ENCODE measurements at regions not wholly inside any gene's neighbourhood (a gene's known extent, or its start where the extent isn't known, plus 50 kb on each side); places are given as distances from the start of the nearest gene placed in this dataset.

GRCh38 chr21:15557925-15558324 lies 171.9 kb upstream of the USP25 start:
- Histone ChIP-seq H3K27ac (no peak overlapping the region), H3K4me3 (no peak overlapping the region), H3K4me1 (replicated peaks in 1 of 2) (no peaks in the 10 kb centered on the region)
- WGBS, 10 experiments = 57 to 100% (median 77%) methylated on average over 1 to 4 of the region's 4 CpGs; no CpG with 5 or more reads in 5 of the 10 experiments
- ATAC-seq (replicated peaks in 6 of 8) = peak in 4 of 8 experiments; percentile 22 to 67 (median 56)
- in situ Hi-C loops (cut with MboI; ENCODE audit: low pct_unique_long_range_greater_than_20kb in 2 of 9, low sequenced_read_pairs in 9 of 9, unreplicated experiment in 9 of 9) = no loop called here

GRCh38 chr21:15558884-15559283 lies 170.9 kb upstream of the USP25 start:
- Histone ChIP-seq H3K27ac (no peak overlapping the region), H3K4me1 (replicated peaks in 1 of 2) (no peaks in the 10 kb centered on the region), H3K4me3 (no peak overlapping the region)
- in situ Hi-C loops (cut with MboI; ENCODE audit: low pct_unique_long_range_greater_than_20kb in 2 of 9, low sequenced_read_pairs in 9 of 9, unreplicated experiment in 9 of 9) = no loop called here
- 40 to 100% (median 78%) methylated on average over 1 of the region's 1 CpG; no CpG with 5 or more reads in 4 of the 10 experiments for WGBS, 10 experiments
- no peak for ATAC-seq (replicated peaks in 6 of 8)

DNA sequence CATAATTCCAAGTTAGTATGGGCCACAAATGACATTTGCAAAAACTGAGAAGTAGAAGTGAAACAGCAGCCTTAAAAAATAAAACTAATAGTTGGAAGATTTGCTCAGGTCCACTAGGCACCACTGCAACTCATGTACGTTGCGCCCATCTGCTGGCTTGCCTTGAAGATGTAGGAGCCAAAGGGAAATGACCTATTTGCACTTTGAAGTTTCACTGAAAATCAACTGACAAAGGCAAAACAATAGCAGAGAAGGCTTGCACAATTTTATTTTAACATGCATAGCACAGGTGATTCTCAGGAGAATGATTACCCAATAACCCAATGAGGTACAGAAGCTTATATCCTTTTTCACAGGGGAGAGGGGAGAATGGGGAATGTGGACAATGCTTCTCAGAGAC lies 170.1 kb upstream of the USP25 start:
- no peaks in the 10 kb centered on the region for H3K4me1 ChIP-seq (replicated peaks in 1 of 2)
- H3K4me3 ChIP-seq = no peak overlapping the region
- in situ Hi-C loops (cut with MboI; ENCODE audit: low pct_unique_long_range_greater_than_20kb in 2 of 9, low sequenced_read_pairs in 9 of 9, unreplicated experiment in 9 of 9) = no loop called here
- no peak overlapping the region for H3K27ac ChIP-seq
- ATAC-seq (replicated peaks in 6 of 8) = no peak
- WGBS, 10 experiments = 80 to 100% (median 100%) methylated on average over 1 to 2 of the region's 2 CpGs; no CpG with 5 or more reads in 1 of the 10 experiments

DNA sequence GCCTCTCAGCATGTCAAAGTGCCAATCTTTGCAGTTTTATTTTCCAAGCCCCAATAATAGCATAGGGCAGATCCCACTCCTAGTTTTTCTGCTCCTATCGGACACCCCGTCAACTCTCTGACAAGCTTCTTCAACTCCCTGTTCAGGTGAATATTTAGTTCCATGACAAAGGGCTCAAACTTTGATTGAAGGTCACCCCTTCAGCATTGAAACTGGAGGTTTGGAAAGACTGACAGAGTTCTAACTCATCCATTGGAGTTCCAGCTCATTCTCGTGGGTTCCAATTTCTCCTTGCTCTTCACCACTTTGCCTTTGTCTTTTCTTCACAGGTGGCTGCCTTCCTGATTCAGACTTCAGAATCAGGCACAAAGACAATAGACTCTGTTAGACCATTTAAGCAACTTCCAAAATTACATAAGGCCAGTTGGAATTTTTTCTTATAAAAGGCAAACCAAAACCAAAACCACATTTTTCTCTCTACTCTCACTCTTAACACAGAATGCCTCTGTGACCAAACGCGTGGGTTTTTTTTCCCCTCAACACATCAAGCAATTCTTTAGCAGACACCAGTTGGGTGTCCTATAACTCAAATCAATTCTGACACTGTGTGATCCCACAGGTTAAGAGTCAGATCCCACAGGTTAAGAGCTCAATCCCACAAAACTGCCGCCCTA lies 169.3 kb upstream of the USP25 start:
- no peaks in the 10 kb centered on the region for H3K4me1 ChIP-seq (replicated peaks in 1 of 2)
- 40 to 100% (median 89%) methylated on average over 2 to 6 of the region's 6 CpGs for WGBS, 10 experiments
- no peak overlapping the region for H3K4me3 ChIP-seq
- ATAC-seq (replicated peaks in 6 of 8) = no peak
- no peak overlapping the region for H3K27ac ChIP-seq
- in situ Hi-C loops (cut with MboI; ENCODE audit: low pct_unique_long_range_greater_than_20kb in 2 of 9, low sequenced_read_pairs in 9 of 9, unreplicated experiment in 9 of 9) = no loop called here

GRCh38 chr21:15562748-15563147 lies 167.0 kb upstream of the USP25 start:
- no peak for ATAC-seq (replicated peaks in 6 of 8)
- no peak overlapping the region for H3K27ac ChIP-seq
- H3K4me1 ChIP-seq (replicated peaks in 1 of 2) = no peaks in the 10 kb centered on the region
- in situ Hi-C loops (cut with MboI; ENCODE audit: low pct_unique_long_range_greater_than_20kb in 2 of 9, low sequenced_read_pairs in 9 of 9, unreplicated experiment in 9 of 9) = no loop called here
- no peak overlapping the region for H3K4me3 ChIP-seq

DNA sequence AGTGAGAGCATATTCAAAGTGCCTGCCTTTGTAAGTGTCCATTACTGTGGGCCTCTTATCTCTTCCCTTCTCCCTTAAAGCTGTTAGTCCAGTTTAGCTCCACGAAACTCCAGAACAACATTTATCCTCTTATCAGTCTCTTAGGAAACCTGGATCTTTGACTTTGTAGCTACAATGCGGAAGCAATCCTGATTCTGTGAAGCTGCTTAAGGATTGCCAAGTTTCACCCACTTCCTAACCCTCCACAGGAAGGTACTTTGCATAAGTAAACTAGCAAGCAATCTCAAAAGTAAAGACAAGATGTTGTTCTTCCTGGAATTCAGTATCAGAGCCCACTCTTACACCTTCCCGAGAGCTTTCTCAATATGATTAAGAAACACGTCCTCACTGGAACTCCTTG lies 164.9 kb upstream of the USP25 start:
- 0 to 93% (median 61%) methylated on average over 1 to 3 of the region's 4 CpGs for WGBS, 10 experiments
- ATAC-seq (replicated peaks in 6 of 8) = no peak
- in situ Hi-C loops (cut with MboI; ENCODE audit: low pct_unique_long_range_greater_than_20kb in 2 of 9, low sequenced_read_pairs in 9 of 9, unreplicated experiment in 9 of 9) = no loop called here

GRCh38 chr21:15566703-15567102 lies 163.1 kb upstream of the USP25 start:
- in situ Hi-C loops (cut with MboI; ENCODE audit: low pct_unique_long_range_greater_than_20kb in 2 of 9, low sequenced_read_pairs in 9 of 9, unreplicated experiment in 9 of 9) = no loop called here
- ATAC-seq (replicated peaks in 6 of 8) = no peak
- no peak overlapping the region for H3K27ac ChIP-seq
- WGBS, 10 experiments = 0 to 100% (median 22%) methylated on average over 1 of the region's 1 CpG; no CpG with 5 or more reads in 3 of the 10 experiments
- H3K4me3 ChIP-seq = no peak overlapping the region
- H3K4me1 ChIP-seq (replicated peaks in 1 of 2) = no peaks in the 10 kb centered on the region

More for the DNA sequence above, 164.9 kb upstream of the USP25 start:
- Histone ChIP-seq H3K4me1 (replicated peaks in 1 of 2) (no peaks in the 10 kb centered on the region), H3K27ac (no peak overlapping the region), H3K4me3 (no peak overlapping the region)

DNA sequence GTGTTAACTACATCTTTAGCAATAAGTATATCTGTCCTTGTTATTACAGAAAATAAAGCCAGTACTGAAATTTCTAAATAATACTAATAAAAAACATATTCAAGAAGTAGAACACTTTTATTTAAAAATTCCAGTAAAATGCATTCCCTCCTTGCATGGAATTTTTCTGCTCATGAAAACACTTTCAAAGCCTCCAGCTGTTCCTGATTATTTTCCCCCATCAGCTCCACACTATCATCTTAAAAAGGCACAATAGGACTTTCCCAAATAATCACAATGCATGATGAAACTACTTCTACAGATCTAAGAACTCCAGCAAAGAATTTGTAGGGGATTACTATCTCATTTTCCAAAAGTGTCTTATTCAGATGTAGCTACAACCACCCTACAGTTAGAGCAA lies 162.6 kb upstream of the USP25 start:
- ATAC-seq (replicated peaks in 6 of 8) = no peak
- Histone ChIP-seq H3K27ac (no peak overlapping the region), H3K4me1 (replicated peaks in 1 of 2) (no peaks in the 10 kb centered on the region), H3K4me3 (no peak overlapping the region)
- in situ Hi-C loops (cut with MboI; ENCODE audit: low pct_unique_long_range_greater_than_20kb in 2 of 9, low sequenced_read_pairs in 9 of 9, unreplicated experiment in 9 of 9) = no loop called here

- Histone ChIP-seq H3K4me1 (replicated peaks in 1 of 2) (no peaks in the 10 kb centered on the region), H3K4me3 (no peak overlapping the region), H3K27ac (no peak overlapping the region)
- no peak for ATAC-seq (replicated peaks in 6 of 8)
- in situ Hi-C loops (cut with MboI; ENCODE audit: low pct_unique_long_range_greater_than_20kb in 2 of 9, low sequenced_read_pairs in 9 of 9, unreplicated experiment in 9 of 9) = no loop called here
These were observed 161.3 kb upstream of the USP25 start for GRCh38 chr21:15568516-15568915.

- in situ Hi-C loops (cut with MboI; ENCODE audit: low pct_unique_long_range_greater_than_20kb in 2 of 9, low sequenced_read_pairs in 9 of 9, unreplicated experiment in 9 of 9) = loop anchor here in 4 of 9 experiments (25.0 kb wide), 2 partner anchors 1175 to 1325 kb away; no protein-coding TSS in a partner anchor
- 31 to 91% (median 57%) methylated on average over 1 to 4 of the region's 4 CpGs; no CpG with 5 or more reads in 2 of the 10 experiments for WGBS, 10 experiments
- no peak for ATAC-seq (replicated peaks in 6 of 8)
- H3K4me3 ChIP-seq = no peak overlapping the region
- no peak overlapping the region for H3K27ac ChIP-seq
- no peaks in the 10 kb centered on the region for H3K4me1 ChIP-seq (replicated peaks in 1 of 2)
These were observed 142.9 kb upstream of the USP25 start for GRCh38 chr21:15586752-15587427.

DNA sequence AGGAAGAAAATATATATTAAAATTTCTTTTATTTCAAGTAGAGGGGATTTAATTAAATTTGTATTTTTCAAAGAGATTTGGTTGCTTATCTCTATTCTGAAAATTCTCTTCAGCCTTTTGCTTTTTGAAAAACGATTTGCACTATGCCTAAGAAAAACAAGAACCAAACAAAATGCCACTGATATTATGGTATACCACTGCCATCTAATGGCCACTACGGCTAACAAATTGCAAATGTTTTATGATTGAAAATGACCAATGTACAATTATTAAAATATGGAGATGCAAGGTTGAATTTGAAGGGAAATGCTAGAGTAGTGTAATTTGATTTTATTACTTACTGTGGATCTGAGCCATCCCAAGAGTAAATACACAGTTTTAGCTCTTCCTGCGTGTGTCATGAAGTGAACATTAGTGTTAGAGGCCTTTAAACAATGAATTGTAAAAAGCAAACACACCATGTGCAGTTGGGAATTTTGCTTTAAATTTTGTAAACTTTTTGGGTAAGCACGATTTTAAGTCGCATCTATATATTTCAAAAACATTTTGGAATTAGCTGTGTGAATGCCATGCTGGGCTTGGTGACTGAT lies 137.4 kb upstream of the USP25 start:
- Histone ChIP-seq H3K4me3 (no peak overlapping the region), H3K4me1 (replicated peaks in 1 of 2) (no peaks in the 10 kb centered on the region), H3K27ac (no peak overlapping the region)
- ATAC-seq (replicated peaks in 6 of 8) = peak in 2 of 8 experiments; percentile 34 to 68
- in situ Hi-C loops (cut with MboI; ENCODE audit: low pct_unique_long_range_greater_than_20kb in 2 of 9, low sequenced_read_pairs in 9 of 9, unreplicated experiment in 9 of 9) = loop anchor here in 4 of 9 experiments (25.0 kb wide), 2 partner anchors 1180 to 1330 kb away; no protein-coding TSS in a partner anchor
- WGBS, 10 experiments = 0 to 32% (median 19%) methylated on average over 2 to 5 of the region's 5 CpGs

DNA sequence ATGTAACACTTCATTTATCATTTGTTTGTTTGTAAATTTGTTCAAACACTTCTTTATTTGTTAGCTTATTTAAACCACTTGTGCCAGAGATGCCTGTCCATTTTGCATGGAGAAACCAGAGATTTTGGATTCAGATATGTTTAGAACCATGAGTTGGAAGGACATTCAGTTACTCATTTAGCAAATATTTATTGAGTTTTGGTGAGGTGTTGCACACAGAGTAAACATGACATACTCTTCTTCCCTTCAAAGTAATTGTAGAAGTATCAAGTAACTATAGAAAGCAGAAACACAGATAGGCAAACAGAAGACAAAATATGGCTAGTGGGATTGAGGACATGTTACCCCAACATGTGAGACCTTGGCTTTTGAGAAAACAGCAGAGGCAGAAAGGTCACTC lies 136.8 kb upstream of the USP25 start:
- in situ Hi-C loops (cut with MboI; ENCODE audit: low pct_unique_long_range_greater_than_20kb in 2 of 9, low sequenced_read_pairs in 9 of 9, unreplicated experiment in 9 of 9) = loop anchor here in 4 of 9 experiments (25.0 kb wide), 2 partner anchors 1181 to 1331 kb away; no protein-coding TSS in a partner anchor
- H3K4me1 ChIP-seq (replicated peaks in 1 of 2) = no peaks in the 10 kb centered on the region
- ATAC-seq (replicated peaks in 6 of 8) = no peak
- no peak overlapping the region for H3K4me3 ChIP-seq
- H3K27ac ChIP-seq = no peak overlapping the region

GRCh38 chr21:15601390-15601789 lies 128.4 kb upstream of the USP25 start:
- in situ Hi-C loops (cut with MboI; ENCODE audit: low pct_unique_long_range_greater_than_20kb in 2 of 9, low sequenced_read_pairs in 9 of 9, unreplicated experiment in 9 of 9) = no loop called here
- ATAC-seq (replicated peaks in 6 of 8) = no peak

GRCh38 chr21:15604413-15604812 lies 125.4 kb upstream of the USP25 start:
- no peak overlapping the region for H3K27ac ChIP-seq
- in situ Hi-C loops (cut with MboI; ENCODE audit: low pct_unique_long_range_greater_than_20kb in 2 of 9, low sequenced_read_pairs in 9 of 9, unreplicated experiment in 9 of 9) = no loop called here
- no peaks in the 10 kb centered on the region for H3K4me1 ChIP-seq (replicated peaks in 1 of 2)
- 0 to 75% (median 10%) methylated on average over 1 to 2 of the region's 2 CpGs for WGBS, 10 experiments
- peak in 3 of 8 experiments; percentile 76 to 96 (median 95) for ATAC-seq (replicated peaks in 6 of 8)
- no peak overlapping the region for H3K4me3 ChIP-seq

More at GRCh38 chr21:15601390-15601789, 128.4 kb upstream of the USP25 start:
- no peak overlapping the region for H3K4me3 ChIP-seq
- no peak overlapping the region for H3K27ac ChIP-seq
- H3K4me1 ChIP-seq (replicated peaks in 1 of 2) = no peaks in the 10 kb centered on the region
